ENCODE measurements at regions not wholly inside any gene's neighbourhood (a gene's known extent, or its start where the extent isn't known, plus 50 kb on each side); places are given as distances from the start of the nearest gene placed in this dataset.

- DNase-seq (ENCODE audit: low read depth) = no peak
Observed at GRCh38 chr6:105907991-105908390, 178.1 kb upstream of the PRDM1 start.

DNA sequence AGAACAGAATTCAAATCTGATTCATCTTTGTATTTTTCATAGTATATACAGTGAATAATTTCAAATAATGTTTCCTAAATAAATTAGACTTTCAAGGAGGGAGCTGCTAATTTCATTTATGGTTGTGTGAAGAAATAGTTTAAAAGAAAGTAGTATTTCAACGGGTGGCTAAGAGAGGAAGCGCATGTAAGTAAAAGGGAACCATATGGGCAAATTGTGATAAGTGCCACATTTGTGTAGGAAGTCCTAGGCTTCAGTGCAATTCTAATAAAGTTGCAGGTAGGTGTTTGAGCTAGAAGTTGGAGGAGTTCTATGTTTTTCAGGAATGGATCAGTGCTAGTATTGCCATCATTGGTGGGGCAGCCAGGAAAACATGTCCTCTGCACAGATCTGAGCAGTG, 178.8 kb upstream of the PRDM1 start:
- DNase-seq (ENCODE audit: low read depth) = no peak

DNA sequence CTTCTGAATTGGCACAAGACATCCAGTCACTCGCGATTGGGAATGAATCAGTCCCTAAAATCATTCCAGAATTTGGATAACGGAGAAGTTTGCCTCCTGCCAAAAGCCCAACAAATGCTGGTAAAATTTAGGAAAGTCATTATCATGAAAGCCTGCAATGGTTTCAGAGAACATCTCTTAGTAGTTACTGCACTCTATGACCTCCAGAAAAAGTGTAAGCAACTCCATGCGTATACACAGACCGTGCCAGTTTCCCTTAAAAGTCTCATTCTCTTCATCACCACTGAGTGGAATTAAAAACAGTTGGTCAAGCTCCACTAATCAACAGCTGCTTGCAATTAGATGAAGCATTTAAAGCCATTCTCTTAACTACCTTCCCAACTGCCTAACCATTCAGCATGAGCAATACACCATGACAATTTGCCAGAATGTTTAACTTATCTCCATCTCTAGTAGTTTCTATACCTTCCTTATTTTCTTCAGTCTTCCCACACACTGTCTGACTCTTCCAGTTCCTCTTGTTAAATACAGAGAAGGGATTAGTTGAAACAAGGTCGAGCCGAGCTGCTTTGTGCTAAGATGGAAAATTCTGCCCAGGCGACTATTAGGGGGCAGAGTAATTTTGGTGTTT, 183.6 kb upstream of the PRDM1 start:
- no peak for DNase-seq (ENCODE audit: low read depth)

DNA sequence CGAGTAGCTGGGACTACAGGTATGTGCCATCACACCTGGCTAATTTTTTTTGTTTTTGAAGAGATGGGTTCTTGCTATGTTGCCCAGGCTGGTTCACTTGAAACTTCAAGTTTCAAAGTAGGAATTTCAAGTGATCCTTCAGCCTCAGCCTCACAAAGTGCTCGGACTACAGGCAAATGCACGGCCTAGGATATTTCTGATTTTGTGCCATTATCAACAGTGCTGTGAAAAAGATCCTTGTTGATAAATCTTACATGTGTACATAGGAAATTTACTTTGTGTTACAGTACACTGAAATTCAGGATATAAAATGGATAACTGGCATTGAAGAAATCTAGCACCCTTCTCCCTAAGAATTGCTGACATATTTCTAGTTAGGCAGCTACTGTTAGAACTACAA, 184.6 kb upstream of the PRDM1 start:
- no peak for DNase-seq (ENCODE audit: low read depth)

- peak; percentile 3 for DNase-seq (ENCODE audit: low read depth)
Observed at GRCh38 chr6:105900125-105900937, 185.8 kb upstream of the PRDM1 start.

DNA sequence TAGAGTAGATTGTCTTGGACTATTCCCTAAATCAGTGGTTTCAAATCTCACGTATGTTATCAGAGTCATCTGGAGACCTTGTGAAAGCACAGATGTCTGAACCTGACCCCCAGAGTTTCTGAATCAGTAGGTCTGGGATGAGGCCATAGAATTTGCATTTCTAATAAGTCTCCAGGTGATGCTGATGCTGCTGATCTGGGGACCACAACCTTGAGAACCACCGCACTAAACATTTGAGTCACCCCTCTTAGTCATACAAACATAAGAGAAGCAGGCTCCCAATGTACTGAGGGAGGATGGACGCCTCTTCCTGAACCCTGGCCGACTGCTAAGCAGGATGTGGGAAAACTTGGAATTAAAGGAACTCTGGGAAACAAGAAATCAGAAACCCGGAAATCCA, 187.8 kb upstream of the PRDM1 start:
- DNase-seq (ENCODE audit: low read depth) = no peak

DNA sequence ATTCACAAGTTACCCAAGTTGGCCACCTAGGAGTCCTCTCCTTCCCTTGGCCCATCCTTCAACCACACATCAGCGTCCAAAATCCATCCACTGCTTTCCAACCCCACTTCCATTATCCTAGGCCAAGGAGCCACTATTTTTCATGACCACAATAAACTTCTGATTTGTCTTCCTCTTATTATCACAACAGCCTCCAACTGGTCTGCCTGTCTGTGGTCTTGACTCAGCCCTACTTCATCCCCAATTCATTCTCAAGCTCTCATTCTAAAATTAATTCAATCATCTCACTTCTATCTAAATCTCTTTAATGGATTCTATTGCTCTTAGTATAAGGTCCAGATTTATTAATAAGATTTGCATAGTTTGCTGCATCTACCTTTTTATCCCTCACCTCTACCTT, 189.0 kb upstream of the PRDM1 start:
- DNase-seq (ENCODE audit: low read depth) = no peak

GRCh38 chr6:105896821-105897095, 189.4 kb upstream of the PRDM1 start:
- no peak for DNase-seq (ENCODE audit: low read depth)

GRCh38 chr6:105896052-105896820, 189.9 kb upstream of the PRDM1 start:
- DNase-seq (ENCODE audit: low read depth) = no peak

DNA sequence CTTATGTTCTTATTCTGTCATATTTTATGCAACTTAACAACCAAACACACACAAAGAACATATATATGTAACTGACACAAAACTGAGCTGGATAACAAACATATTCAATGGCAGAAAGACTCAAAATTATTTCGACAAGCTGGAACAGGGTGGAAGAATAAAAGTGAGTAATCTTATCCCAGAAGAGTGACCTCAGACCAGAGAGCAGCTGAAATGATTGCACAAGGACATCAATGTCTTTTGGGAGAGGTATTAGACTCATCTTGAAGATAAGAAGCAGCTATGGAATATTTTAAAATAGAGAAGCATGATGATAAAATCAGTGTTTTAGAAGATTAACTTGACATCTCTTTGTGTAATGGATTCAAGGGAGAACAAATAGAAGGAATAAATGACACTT, 191.6 kb upstream of the PRDM1 start:
- no peak for DNase-seq (ENCODE audit: low read depth)

DNA sequence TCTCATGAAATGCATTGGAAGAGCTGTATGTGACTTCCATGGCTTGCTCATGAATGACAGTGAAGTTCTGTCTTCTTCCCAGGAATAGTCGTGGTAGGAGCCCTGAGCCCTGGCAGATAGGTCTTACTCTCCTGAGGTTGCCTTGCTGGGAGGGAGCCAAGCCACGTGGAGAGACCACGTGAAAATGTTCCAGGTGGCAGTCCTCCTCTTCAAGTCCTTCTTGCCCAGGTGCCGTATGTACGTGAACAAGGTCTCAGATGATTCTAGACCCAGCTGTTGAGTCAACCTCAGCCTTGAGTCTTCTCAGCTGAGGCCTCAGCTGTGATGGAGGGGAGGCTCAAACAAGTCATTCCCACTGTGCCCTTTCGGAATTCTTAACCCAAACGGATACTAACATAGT, 192.4 kb upstream of the PRDM1 start:
- DNase-seq (ENCODE audit: low read depth) = no peak

DNA sequence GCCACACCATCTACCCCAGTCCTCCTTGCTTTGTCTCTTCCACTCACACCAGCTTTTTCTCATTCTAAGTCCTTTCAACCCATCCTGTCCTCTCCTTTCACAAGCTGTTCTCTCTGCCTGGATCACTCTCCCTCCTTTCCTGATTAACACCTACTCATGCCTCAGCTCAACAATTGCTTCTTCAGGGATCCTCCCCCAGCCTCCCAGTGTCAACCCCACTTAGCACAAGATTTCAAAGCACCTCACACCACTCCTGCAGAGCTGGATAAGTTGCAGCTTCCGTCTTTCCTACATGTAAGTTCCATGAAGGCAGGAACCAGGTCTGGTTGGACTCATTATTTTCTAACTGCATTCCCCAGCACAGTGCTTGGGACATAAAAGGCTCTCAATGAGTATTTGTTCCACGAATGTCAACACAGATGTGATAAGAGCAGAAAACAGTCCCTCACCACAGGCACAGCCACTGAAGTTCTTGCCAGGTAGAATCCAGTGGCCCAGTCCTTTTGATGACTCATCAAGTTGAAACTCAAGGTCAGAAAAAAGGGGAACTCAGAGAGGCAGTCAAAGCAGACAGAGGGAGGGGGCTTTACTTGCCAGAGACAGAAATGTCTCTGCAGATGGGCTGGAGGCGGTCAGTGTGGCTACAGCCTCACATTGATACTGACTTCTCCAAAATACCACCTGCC, 193.4 kb upstream of the PRDM1 start:
- DNase-seq (ENCODE audit: low read depth) = no peak

DNA sequence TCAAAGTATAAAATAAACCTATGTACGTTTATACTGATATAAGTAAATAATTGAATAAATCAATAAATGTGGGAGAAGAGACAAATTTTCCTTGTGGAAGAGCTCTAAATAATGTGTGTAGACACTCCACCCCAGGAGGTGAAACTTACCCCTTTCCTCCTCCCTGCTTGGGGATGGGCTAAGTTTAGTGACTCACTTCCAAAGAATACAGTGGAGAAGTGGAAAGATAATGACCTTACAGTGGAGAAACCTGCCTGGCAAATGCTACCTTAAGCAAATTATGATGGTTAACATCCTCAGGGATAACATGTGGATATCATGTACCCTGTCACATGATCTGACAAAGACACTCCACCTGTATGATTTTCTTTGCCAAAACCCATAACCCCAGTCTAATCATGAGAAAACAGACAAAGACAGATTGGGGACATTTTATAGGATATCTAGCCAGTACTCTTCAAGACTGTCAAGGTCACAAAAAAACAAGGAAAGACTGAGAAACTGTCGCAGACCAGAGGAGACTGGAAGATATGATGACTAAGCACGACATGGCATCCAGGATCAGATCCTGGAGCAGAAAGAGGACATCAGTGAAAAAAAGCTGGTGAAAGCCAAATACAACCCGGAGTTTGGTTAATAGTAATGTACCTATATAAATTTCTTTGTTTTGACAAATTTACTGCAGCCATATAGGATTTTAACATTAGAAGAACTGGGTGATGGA, 195.5 kb upstream of the PRDM1 start:
- DNase-seq (ENCODE audit: low read depth) = no peak

- no peak for DNase-seq (ENCODE audit: low read depth)
Observed at GRCh38 chr6:105889902-105890301, 196.2 kb upstream of the PRDM1 start.

DNA sequence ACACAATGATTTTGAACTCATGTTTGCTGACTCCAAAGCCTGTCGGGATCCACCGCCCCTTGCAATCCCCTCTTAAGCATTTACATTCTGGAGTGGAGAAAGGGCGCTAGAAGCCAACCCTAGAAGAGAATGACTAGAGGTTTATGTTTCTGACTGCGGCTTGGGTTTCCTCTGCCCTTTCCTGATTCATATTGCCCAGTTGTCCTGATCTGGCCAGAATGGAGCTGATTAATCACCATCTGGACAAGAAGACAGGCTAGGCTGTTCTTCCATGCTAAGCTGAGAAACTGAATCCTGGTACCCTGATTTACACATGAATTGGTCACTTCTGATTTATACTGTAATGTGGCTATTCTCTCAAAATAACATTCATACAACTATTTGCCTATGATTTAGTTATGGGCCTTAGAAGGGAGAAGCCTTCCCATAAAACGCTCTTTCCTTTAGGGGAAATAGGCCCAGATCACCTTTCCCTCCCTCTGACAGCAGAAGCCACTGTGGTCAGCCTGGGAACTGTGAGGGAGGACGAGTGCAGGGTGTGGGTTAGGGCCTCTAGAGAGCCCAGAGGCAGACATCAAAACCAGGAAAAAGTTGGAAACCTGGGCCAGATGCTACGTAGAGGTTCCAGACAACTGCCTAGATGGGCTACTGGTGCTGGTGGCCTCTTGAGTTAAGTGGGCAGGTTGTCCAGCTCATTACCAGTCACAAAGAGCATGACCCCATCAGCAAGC, 199.2 kb upstream of the PRDM1 start:
- no peak for DNase-seq (ENCODE audit: low read depth)

DNA sequence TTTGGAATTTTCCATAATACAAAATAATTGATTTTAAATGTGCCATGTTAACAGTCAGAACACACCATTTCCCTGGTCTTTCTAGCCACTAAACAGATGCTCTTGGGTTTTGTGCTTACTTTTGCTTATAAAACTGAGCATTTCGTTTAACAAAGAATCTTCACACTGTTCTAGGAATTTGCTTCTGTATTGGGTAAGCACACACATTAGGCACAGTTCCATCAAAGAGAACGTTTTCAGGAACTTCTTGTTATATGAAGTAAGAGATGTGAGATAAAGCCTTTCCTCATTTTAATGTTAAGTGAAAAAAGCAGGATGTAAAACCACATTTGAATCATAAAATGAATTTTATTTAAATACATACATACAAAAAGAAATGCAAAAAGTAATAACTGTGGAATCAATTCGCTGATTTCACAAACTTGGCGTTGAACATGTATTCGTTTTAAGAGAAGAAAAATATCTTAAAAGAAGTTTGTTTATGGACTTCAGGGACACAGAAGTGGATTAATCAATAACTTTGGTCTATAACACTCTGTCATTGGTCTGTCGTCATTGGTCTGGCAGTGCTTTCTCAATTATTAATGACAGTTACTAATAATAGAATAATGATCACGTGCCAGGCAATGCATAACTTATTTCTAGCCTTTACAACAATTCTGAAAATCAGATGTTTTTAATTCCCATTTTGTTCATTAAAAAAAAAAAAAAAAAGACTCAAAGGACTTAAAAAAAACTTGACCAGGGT, 199.9 kb upstream of the PRDM1 start:
- DNase-seq (ENCODE audit: low read depth) = no peak

- DNase-seq (ENCODE audit: low read depth) = no peak
Observed at GRCh38 chr6:105884426-105884825, 201.7 kb upstream of the PRDM1 start.

DNA sequence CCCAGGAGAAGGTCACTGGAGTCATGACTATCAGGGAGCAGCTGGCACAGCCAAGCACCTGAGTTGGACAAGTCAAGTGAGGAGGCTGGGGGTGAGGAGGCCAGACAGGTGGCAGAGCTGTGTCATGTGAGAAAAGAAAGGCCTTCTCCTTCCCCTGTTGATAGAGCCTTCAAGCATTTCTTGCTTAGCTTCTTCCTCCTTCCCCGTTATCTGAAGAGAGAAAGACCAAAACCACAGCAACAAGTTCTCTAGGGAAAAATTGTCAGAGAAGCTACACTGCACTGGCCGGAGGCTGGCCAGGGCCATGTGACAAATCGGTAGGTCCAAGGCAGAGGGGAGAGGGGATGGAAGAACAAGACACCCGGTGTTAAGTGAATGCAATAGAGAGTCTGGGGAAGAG, 202.1 kb upstream of the PRDM1 start:
- no peak for DNase-seq (ENCODE audit: low read depth)

GRCh38 chr6:105882828-105883227, 203.3 kb upstream of the PRDM1 start:
- DNase-seq (ENCODE audit: low read depth) = no peak

DNA sequence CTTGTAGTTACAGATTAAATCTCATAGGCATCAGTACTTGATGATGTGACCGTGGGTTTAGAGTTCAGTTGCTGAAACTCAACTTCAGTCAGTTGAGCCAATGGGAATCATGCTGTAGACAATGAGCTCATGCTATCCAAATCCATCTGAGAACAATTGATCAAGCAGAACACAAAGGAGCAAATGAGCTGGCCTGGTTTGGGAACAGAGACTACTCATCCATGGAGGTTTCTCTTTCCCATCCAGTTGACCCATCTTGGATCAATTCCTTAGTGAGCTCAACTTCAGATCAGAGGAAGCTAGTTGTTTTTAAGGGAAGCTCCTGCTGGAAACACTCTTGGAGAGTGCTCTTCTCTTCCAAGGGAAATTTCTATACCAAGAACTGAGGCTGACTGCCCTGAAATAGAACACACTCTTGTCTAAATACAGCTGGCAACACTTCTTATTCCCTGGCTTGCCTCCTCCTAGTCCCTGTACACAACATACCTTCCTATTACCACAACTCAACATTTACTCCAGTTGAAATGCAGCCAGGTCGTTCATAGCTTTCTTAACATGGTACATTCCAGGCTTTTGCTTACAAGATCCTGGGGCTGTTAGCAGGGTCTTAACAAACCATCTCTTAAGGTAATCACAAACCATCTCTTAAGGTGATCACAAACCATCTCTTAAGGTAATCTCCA, 203.9 kb upstream of the PRDM1 start:
- DNase-seq (ENCODE audit: low read depth) = no peak

Data from stimulated activated CD4-positive, alpha-beta T cell treated with anti-CD3 and anti-CD28 coated beads, Interleukin-2, amount 100 ng/mL, for 4 hours (primary cell).